ENCODE measurements at regions not wholly inside any gene's neighbourhood (a gene's known extent, or its start where the extent isn't known, plus 50 kb on each side); places are given as distances from the start of the nearest gene placed in this dataset.

DNA sequence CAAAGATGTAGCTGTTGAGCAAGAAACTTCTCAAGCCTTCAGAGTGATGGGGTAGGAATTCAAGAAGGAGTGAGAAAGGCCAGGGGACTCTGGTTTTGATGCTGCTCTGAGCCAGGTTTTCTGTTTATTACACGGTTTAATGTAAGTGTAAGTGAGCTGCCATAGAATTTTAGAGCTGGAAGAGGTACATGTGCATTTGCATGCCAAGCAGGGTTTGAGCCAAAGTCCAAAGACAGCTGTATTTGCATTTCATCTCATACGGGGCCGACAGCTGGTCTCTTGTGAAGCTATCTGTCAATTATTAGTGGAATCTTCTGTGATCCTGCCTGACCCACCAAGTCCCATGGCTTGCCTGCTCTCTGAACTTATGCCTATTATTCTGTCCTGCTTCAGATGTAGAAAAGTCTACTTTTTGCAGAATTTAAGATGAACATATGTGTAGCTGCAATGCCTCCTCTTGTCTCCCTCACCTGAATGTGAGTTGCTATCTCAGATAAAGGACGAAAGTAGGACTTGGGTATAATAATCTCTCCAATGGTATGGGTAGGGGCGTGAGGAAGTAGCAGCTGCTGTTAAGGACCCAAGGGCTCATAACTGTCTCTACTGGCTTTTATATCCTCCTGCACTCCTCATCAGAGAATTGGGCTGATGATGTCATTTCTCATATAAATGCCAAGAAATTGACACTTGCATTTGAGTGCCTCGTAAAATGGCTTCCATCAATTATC, 160.0 kb downstream of the SQOR start:
- TF ChIP-seq, protein P1, sequence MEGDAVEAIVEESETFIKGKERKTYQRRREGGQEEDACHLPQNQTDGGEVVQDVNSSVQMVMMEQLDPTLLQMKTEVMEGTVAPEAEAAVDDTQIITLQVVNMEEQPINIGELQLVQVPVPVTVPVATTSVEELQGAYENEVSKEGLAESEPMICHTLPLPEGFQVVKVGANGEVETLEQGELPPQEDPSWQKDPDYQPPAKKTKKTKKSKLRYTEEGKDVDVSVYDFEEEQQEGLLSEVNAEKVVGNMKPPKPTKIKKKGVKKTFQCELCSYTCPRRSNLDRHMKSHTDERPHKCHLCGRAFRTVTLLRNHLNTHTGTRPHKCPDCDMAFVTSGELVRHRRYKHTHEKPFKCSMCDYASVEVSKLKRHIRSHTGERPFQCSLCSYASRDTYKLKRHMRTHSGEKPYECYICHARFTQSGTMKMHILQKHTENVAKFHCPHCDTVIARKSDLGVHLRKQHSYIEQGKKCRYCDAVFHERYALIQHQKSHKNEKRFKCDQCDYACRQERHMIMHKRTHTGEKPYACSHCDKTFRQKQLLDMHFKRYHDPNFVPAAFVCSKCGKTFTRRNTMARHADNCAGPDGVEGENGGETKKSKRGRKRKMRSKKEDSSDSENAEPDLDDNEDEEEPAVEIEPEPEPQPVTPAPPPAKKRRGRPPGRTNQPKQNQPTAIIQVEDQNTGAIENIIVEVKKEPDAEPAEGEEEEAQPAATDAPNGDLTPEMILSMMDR (IDR thresholded peaks at IDR 0.05) = no peak
- no peak for TF ChIP-seq EP300 (IDR thresholded peaks at IDR 0.05)
- TF ChIP-seq POLR2A (IDR thresholded peaks at IDR 0.05) = no peak
